Head of caudate nucleus (tissue), 42 donors: ENCODE measurements at regions not wholly inside any gene's neighbourhood (a gene's known extent, or its start where the extent isn't known, plus 50 kb on each side); places are given as distances from the start of the nearest gene placed in this dataset.
A peak's percentile ranks its signal among the peaks of the same experiment; 100 is the strongest.

Experiments used
- DNase-seq, 42 donors: peaks; one replicate each; pipeline versions ENCODE4 v3.0.0 to v3.0.0-alpha.2; 2020 to 2021; ENCODE audit warnings: mixed read lengths in 7 of 42
- intact Hi-C: fragments of 100-400 bp; cut with DNase I; formaldehyde crosslinking; loops from one replicate; pipeline ENCODE4 v1.15.0; 2022

DNA sequence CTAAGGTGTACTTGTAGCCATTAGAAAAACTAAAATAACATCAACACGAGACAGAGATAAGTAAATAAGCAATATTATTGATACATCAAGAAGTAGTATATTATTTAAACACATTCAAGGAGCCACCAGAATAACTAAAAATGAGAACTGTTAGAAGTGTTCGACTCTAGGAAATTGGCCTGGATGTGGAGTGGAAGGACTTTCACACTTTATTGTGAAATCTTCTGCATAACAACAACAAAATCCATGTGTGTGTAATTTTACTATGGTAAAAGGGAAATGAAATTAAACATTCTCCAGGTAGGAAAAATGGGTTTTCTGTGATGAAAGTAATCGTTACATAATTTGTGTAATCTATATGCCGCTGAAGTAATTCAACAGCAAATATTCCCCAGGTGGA, 96.3 kb upstream of the RNF152 start:
- intact Hi-C loops, result no loop called here
- DNase-seq, result no peak

DNA sequence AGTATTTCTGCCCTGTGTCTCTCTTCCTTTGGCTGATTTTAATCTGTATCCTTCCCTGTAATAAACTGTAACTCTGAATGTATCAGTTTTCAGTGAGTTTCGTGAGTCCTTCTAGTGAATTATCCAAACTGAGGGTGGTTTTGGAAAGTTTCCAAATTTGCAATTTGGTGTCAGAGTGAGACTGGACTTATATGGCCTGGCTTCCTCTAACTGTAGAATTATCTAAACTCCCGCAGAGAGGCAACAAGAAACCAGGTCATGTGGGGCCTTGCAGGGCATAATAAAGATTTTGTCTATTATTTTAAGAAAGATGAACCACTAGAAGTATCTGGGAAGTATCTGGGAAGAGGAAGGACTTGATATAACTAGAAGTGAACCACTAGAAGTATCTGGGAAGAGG, 95.3 kb upstream of the RNF152 start:
- intact Hi-C loops, result no loop called here
- DNase-seq, result no peak

DNA sequence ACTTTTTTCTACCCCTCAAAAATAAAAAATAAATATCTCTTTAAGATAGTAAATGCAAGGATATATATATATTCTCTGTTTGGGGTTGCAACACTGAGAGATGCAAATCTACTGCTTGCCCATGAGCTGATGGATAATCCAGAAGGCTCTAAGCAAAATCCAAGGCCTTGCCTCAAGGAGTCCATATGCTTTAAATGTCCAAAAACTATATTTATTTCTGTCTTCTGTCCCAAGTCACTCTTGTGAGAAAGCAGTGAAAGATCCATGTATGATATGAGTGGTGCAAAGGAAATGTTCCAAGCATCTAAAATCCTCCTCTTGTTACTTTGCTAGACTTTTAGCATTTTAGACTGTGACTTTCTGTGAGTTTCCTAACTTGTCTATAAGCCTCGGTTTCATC, 92.9 kb upstream of the RNF152 start:
- DNase-seq, result no peak
- intact Hi-C loops, result no loop called here

DNA sequence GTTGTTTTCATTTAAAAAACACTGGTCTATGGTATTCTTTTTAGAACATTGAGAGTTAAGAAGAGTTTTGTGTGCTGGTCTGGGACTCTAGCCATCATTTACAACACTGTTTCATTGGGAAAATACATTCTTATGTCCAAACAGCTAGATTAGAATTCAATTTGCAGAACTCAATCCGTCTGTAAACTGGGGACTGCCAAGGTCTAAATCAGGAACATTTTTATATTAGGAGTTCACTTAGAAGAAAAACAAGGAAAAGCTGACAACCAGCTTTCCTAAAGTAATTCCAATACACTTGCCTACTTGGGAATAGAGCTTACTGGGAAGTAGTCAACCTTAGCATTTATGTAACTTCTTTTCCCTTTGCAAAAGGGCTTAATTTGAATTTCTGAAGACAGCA, 91.5 kb upstream of the RNF152 start:
- DNase-seq, result no peak
- intact Hi-C loops, result no loop called here

DNA sequence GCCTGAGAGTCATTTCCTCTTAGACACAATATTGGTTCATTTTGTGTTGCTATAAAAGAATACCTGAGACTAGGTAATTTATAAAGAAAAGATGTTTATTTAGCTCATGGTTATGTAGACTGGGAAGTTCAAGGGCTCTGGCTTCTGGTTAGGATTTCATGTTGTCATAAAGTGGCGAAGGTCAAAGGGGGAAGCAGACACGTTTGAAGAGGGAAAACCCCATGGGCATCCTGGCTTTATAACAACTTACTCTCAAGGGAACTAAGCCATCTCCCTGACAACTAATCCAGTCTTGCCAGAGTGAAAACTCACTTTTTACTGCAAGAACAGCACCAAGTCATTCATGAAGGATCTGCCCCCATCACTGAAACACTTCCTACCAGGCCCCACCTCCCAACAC, 89.7 kb upstream of the RNF152 start:
- peak in 1 of 42 donors; percentile 10 for DNase-seq
- intact Hi-C loops, result no loop called here

DNA sequence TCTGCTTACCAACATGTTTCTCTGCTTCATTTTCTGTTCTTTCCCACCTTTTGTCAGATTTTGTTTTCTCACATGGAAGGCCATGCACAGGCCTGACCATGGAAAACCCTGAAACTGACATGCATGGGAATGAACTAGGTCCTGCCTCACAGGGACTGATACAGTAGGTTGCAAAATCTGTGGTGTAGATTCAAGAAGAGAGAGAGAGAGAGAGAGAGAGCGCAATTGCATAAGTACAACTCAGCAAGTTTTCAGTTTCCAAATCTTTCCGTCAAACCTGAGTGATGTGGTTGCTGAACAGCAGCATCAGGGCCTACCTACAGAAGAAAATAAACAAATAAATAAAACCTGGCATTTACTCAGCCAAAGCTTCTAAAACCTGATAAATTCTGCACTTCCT, 87.5 kb upstream of the RNF152 start:
- intact Hi-C loops, result no loop called here
- peak in 1 of 42 donors; percentile 14 for DNase-seq

DNA sequence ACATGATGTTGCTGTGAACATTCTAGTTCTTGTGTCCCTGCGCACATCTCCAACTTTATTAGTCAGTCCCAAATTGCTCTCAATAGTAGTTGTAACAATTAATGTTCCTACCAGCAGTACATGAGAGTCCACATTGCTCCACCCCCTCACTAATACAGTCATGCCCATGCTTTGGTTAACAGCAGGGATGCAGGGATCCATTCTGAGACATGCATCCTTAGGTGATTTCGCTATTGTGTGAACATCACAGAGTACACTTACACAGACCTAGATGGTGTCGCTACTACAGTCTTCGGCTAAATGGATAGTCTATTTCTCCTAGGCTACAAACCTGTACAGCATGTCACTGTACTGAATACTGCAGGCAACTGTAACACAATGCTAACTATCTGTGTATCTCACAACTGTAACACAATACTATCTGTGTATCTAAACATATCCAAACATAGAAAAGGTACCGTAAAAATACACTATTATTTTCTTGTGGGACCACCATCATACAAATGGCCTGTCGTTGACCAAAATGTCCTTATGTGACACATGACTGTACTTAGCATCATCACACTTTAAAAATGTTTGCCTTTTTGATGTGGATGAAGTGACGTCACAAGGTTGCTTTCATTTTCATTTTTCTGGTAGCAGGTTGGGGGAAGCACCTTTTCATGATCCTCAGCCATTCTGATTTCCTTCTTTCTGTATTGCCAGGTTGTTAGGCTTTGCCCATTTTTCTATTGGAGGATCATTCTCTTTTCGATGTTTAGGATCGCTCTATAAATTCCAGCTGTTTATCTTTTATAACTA, 82.9 kb upstream of the RNF152 start:
- DNase-seq, result peak in 1 of 42 donors; percentile 3
- intact Hi-C loops, result no loop called here

DNA sequence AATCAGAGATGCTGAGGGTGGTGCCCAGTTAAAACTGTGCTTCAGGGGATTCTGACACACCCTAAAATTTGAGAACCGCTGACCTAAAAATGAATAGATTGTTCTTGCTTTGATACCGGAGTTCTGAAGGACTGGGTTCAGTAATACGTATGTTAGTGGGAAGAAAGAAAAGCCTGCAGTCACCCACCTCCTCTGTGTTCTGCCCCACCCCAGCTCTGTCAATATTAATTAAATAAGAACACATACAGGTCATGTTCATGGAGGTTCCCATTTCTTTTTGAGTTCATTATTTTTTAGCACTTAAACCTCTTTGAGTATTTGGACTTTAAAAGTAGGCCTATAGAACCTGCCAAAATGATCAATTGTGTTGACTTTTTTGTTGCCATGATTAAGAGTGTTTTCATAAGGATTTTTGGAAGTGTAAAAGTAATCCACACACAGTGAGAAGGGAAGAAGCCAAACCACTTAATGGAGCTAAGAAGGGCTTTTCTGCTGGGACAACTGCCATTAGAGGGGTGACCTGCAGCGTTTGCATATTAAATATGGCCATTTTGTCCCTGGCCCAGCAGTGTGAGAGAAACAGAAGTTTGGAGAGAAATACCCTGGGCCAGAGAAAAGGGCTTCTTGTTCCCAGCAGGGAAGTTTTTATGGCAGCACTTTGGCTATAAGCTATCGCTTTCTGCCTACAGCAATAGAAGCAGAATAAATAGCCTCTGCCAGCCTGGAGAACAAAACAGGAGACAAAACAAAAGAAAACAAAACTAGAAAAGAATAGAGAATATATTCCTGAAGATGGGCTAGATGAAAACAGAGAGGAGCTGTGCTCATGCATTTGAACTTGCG, 80.7 kb upstream of the RNF152 start:
- intact Hi-C loops, result no loop called here
- peak in 2 of 42 donors; percentile 12 to 20 for DNase-seq

DNA sequence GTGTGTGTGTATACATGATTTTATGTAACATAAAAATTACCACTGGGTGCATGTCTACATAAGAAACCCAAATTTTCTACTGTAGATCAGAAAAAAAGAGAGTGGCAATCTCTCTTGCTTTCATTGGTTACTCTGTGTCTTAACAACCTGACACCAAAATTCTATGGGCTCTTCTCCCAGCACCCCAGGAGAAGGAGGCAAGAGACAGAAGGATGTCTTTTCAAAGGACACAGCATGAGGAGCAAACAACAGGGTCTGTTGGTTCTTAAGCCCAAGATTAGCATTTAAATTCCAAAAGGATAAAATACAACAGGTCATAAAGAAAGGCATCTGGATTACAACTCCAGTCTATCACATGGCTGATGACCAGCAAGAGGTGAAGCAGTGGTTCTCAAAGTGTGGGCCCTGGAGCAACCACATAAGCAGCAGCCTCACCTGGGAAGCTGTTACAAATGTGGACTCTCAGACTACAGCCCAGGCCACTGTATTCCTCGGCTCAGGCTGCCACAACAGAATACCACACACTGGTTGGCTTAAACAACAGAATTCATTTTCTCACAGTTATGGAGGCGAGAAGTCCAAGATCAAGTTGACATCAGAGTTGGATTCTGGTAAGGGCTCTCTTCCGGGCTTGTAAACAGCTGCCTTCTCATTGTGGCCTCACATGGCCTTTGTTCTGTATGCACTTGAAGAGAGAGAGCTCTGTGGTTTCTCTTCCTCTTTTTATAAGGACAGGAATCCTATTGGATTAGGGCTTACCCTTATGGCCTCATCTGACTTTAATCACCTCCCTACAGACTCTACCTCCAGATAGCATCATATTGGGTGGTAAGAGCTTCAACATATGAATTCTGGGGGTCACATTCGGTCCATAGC, 79.8 kb upstream of the RNF152 start:
- intact Hi-C loops, result no loop called here
- peak in 1 of 42 donors; percentile 9 for DNase-seq

DNA sequence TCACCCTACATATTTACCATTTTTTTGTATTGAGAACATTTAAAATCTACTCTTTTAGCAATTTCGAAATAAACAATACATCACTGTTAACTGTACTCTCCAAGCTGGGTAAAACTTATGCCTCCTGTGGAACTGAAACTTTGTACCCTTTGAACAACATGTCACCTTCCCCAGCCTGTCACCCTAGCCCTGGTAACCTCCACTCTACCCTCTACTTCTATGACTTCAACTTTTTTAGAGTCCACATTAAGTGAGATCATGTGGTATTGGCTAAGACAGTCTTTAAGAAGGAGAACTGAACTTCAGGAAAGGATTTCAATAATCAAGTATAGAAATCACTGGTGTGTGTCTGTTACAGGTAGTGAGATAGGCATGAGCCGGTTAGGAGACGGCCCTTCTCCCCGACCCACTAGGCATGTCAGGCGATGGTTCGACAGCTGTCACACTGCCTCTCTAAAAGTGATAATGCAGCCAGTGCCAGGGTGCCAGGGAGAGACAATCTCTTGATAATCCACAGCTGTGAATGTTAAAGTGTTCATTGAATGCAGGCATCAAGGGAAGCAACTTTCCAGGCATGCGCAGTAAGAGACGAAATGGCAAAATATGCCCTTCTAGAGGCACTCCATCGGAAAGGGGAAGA, 74.6 kb upstream of the RNF152 start:
- no peak for DNase-seq
- intact Hi-C loops, result no loop called here

DNA sequence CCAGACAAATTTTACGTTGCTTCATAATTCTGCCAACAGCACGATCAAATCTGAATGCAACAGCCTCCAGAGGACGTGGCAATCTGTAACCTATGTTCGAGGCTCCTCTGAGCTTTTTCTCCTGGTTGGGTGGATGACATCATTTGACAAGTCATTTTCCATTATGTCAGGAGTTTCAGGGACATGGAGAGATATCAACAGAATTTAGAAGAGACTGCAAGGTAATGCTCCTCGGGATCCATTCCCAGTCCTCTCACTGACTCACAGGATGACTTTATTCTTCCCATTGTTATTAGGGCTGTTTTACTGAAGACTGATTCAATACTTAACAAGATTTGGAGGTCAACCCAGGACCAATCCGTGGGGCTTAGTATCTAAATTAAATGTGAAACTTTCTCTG, 72.5 kb upstream of the RNF152 start:
- no peak for DNase-seq
- intact Hi-C loops, result no loop called here

DNA sequence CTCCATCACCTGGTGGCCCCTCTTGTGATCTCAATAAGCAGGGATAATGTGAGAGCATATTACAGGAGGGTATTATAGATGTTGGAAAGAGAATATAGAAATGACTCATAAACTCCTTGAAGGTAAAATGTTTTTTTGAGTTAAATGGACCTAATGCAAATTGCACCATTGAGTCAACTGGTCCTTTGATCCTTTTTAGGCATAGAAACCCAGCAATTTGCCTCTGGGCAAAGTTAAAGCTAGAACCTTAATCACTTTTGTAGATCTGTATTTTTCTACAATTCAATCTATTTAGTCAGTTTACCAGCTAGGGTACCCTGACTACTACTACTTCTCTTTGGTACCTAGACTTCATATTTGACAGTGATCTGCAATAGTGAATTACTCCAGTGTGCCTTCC, 71.8 kb upstream of the RNF152 start:
- DNase-seq, result no peak
- intact Hi-C loops, result no loop called here

DNA sequence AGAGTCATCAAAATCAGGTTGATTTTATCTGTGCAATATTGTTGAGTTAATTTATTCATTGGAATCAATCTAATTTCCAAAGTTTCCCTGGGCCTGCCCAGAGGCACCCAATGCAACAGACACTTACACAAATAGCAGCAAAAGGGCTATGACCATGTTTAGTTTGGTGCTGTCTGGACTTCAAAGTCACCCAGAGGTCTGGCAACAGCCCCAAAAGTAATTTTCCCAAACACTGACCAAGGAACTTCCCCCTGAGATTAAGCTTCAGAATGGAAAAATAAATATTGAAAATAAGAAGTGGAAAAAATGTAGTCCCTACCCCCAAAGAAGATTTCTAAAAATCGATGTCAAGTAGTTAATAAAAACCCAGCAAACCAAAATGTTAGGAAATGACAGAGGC, 70.9 kb upstream of the RNF152 start:
- DNase-seq, result no peak
- intact Hi-C loops, result no loop called here

DNA sequence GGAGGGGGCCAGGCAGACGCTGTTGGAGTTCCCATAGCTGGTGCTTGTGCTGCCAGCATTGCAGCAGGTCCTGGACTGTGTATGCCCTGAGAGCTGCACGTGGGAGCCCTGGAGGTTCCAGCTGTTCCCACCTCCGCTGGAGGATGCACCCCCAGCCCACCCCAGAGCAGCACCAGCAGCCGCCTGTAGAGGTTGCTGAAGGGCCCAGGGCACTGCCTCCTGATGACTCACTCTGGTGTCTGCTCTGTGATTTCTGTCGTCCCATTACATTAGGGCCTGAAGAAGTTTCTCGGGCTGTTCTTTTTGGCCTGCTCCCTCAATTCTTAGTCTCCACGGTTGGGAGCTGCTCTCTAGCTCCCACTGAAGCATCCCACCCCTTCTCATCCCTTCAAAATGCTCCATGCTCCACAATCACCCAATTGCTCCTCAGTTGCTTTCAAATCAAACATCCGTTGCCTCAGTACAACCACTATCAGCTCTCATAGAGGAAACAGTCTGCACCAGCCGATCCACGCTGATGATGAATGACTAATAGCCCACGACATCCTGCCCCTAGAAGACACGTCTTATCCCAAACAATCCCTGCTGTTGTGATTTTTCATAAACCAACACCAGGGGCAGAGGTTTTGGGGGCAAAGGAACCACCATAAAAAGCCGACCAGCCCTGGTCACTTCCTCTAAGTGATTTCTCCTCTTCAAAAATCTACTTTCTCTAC, 65.2 kb upstream of the RNF152 start:
- DNase-seq, result no peak
- intact Hi-C loops, result no loop called here

DNA sequence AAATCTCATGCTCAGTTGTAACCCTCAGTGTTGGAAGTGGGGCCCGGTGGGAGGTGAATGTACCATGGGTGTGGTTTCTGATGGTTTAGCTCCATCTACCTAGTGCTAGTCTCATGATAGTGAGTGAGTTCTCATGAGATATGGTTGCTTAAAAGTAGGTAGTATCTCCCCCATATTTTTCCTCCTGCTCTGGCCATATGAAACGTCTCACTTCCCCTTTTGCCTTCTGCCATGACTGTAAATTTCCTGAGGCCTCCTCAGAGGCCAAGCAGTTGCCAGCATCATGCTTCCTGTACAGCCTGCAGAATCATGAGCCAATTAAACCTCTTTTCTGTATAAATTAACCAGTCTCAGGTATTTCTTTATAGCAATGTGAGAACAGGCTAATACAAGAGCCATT, 62.8 kb upstream of the RNF152 start:
- intact Hi-C loops, result no loop called here

DNA sequence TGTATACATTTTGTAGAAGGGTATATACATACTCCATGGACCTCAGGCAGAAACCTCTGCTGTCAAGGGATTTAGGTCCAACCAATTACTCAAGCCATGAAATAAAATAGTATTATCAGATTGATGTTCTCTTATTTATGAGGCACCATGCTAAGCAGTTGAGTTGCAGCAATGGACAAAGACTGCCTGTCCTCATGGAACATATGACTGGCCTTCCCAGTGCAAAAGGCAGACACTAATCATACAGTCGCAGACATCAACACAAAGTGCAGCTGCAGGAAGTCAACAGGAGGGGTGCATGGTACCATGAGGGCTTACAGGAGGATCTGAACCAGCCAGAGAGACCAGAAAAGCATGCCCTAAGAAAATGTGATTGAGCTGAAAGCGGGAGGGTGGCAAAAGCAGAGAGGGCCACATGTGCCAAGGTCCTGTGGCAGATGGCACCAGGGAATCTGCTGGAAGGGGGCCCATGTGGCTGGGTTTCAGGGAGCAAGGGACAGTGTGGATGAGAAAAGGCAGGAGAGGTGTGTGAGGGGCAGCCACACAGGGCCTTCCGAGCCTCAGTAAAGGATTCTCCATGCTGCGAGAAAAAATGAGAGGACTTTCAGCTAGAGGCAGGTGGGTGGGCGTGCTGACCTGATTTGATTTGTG, 61.4 kb upstream of the RNF152 start:
- intact Hi-C loops, result no loop called here

More for the DNA sequence above, 62.8 kb upstream of the RNF152 start:
- no peak for DNase-seq

DNA sequence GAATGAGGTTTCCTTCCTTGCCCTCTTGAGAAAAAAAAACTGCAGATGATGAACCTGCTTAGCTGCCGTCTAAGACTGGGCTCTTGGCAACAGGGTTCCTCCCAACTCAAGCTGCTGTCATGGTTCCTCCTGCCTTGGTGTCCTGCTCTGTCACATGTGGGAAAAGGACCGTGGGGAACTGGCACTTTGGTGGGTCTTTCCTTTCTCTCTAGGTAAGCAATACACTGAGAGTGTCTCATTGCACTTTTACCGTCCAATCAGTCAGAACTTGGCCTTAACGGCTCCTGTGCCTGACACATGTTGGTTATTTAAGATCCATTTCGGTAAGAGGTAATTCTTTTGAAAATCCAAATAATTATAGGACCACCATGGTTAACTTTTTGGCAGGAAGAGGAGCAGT, 60.8 kb upstream of the RNF152 start:
- no peak for DNase-seq
- intact Hi-C loops, result no loop called here

More for the DNA sequence above, 61.4 kb upstream of the RNF152 start:
- DNase-seq, result no peak

DNA sequence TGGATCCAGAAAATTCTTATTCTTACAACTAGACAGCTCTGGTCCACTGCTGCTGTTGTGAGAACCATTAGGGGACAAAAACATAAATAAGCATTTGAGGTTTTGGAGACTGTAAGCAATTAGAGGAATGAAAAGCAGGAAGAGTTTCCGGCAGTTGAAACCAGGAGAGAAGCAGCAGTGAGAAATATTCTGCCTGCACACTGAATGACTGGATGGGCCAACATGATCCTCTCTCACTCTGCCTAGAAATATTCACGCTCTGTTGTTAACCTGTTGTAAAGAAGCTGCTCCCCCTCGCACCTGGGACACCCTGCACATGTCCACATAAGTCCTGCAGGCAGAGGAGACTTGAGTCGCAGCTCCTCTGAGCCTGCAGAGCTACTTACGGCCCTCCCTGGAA, 60.4 kb upstream of the RNF152 start:
- no peak for DNase-seq
- intact Hi-C loops, result no loop called here
